GM12878 (cell line): ENCODE measurements at regions not wholly inside any gene's neighbourhood (a gene's known extent, or its start where the extent isn't known, plus 50 kb on each side); places are given as distances from the start of the nearest gene placed in this dataset.

Experiments
- ATAC-seq: fragments of 200-7000 bp; cut with Tn5 transposase; 3 replicates; pipeline ENCODE4 v1.9.1; 2020; ENCODE audit warnings: mild to moderate bottlenecking, moderate library complexity
- BruUV-seq: library from RNA; stranded (reverse); fragments of 400-500 nt; replicated peaks from 2 replicates; lab custom pipeline; 2021; lab: Mats Ljungman, UMichigan
- CTCF ChIA-PET: fragments of 300-600 bp; sonication (Branson Sonifier 250); formaldehyde crosslinking; extraction: SDS; loops from one replicate; lab custom pipeline; 2021; ENCODE audit warnings: inconsistent platforms; lab: Yijun Ruan, JAX
- POLR2A ChIA-PET: fragments of 350-600 bp; formaldehyde crosslinking; extraction: SDS; loops from one replicate; lab custom pipeline; 2021; ENCODE audit warnings: inconsistent platforms; lab: Charles Lee
- RAD21 ChIA-PET: fragments of 300-600 bp; sonication (Branson Sonifier 250); formaldehyde crosslinking; loops from one replicate; lab custom pipeline; 2023; ENCODE audit warnings: antibody characterized with exemption; ENCODE audit not compliant: unreplicated experiment; lab: Charles Lee
- SMC1A ChIA-PET: fragments of 300-600 bp; sonication (Branson Sonifier 250); formaldehyde crosslinking; loops from one replicate; lab custom pipeline; 2023; ENCODE audit not compliant: unreplicated experiment, uncharacterized antibody; lab: Charles Lee
- DNase-seq: peaks from one replicate; pipeline ENCODE4 v3.0.0-alpha.2; 2011; ENCODE audit warnings: low read depth, low spot score
- FAIRE-seq: peaks from 3 replicates; lab custom pipeline; 2011; peaks lifted over from hg19 to GRCh38; lab: Jason Lieb, UNC
- H2AFZ ChIP-seq: 2 replicates; pipeline ENCODE4 v1.6.0; 2011; ENCODE audit warnings: low read depth, low read length, control low read depth; ENCODE audit not compliant: control insufficient read depth
- H3K27ac ChIP-seq: 2 replicates; pipeline ENCODE4 v1.5.1; 2011; ENCODE audit warnings: control low read depth; ENCODE audit not compliant: control insufficient read depth, insufficient read depth
- H3K27me3 ChIP-seq, 2 experiments: replicated peaks in 1 of 2; 2 replicates each; pipeline versions ENCODE4 v1.6.0 to v1.6.1; 2011; ENCODE audit warnings: low read length in 1 of 2; ENCODE audit not compliant: control insufficient read depth in 2 of 2, insufficient read depth in 2 of 2
- H3K36me3 ChIP-seq, 2 experiments: 2 replicates each; pipeline ENCODE4 v1.5.1; 2011; ENCODE audit warnings: low read length in 1 of 2; ENCODE audit not compliant: control insufficient read depth in 2 of 2, insufficient read depth in 2 of 2
- H3K4me1 ChIP-seq: 2 replicates; pipeline ENCODE4 v1.6.1; 2011; ENCODE audit warnings: mild to moderate bottlenecking, low read length, moderate library complexity, mixed read lengths; ENCODE audit not compliant: control insufficient read depth, insufficient read depth
- H3K4me2 ChIP-seq: 2 replicates; pipeline ENCODE4 v1.6.0; 2011; ENCODE audit warnings: control low read depth; ENCODE audit not compliant: control insufficient read depth, insufficient read depth
- H3K4me3 ChIP-seq: fragments of 200-600 bp; sonication (generic); 2 replicates; pipeline ENCODE4 v1.5.1; 2016
- H3K79me2 ChIP-seq: 2 replicates; pipeline ENCODE4 v1.6.0; 2011; ENCODE audit warnings: low read length; ENCODE audit not compliant: control insufficient read depth, insufficient read depth
- H3K9ac ChIP-seq: 2 replicates; pipeline ENCODE4 v1.8.0; 2011; ENCODE audit warnings: low read length, control low read depth, mixed read lengths; ENCODE audit not compliant: control insufficient read depth, insufficient read depth
- H3K9me3 ChIP-seq: replicated peaks from 3 replicates; pipeline ENCODE4 v1.5.1; 2011; ENCODE audit warnings: mild to moderate bottlenecking, low read length; ENCODE audit not compliant: control insufficient read depth, insufficient read depth
- H4K20me1 ChIP-seq: 2 replicates; pipeline ENCODE4 v1.6.0; 2011; ENCODE audit not compliant: control insufficient read depth, insufficient read depth
- DPF2 ChIP-seq: fragments of 450-650 bp; IDR thresholded peaks from 2 replicates; pipeline ENCODE4 v1.6.1; 2017; ENCODE audit warnings: mild to moderate bottlenecking
- EED ChIP-seq: sonication (generic); IDR thresholded peaks from 2 replicates; pipeline ENCODE4 v1.6.1; 2016; ENCODE audit warnings: antibody characterized with exemption, low read depth
- ETV6 ChIP-seq, 2 experiments: fragments of 450-650 bp in 1 of 2; IDR thresholded peaks in 1 of 2; conservative IDR thresholded peaks in 1 of 2; 2 replicates each; pipeline ENCODE4 v1.6.1; 2014; ENCODE audit warnings: antibody characterized with exemption in 1 of 2, borderline replicate concordance in 1 of 2, low read depth in 1 of 2, mild to moderate bottlenecking in 1 of 2, moderate library complexity in 1 of 2
- FOXM1 ChIP-seq: IDR thresholded peaks from 2 replicates; pipeline ENCODE4 v1.6.1; 2012; ENCODE audit warnings: low read depth, mild to moderate bottlenecking, inconsistent platforms, low read length, moderate library complexity
- HDAC2 ChIP-seq: fragments of 200-600 bp; sonication (generic); IDR thresholded peaks from 2 replicates; pipeline ENCODE4 v1.6.1; 2017
- IRF3 ChIP-seq: fragments of 450-650 bp; IDR thresholded peaks from 2 replicates; pipeline ENCODE4 v1.6.1; 2014; ENCODE audit warnings: mild to moderate bottlenecking
- JUNB ChIP-seq: IDR thresholded peaks from 2 replicates; pipeline ENCODE4 v1.6.1; 2016; ENCODE audit warnings: antibody characterized with exemption, mild to moderate bottlenecking
- MAX ChIP-seq: IDR thresholded peaks from 2 replicates; pipeline ENCODE4 v1.6.1; 2012; ENCODE audit warnings: low read depth, low read length, improper control_type of control experiment
- POLR2AphosphoS5 ChIP-seq: IDR thresholded peaks from 2 replicates; pipeline ENCODE4 v1.6.1; 2011; ENCODE audit warnings: mild to moderate bottlenecking, low read length, inconsistent platforms
- RAD51 ChIP-seq: fragments of 450-650 bp; IDR thresholded peaks from 2 replicates; pipeline ENCODE4 v1.6.1; 2016; ENCODE audit warnings: moderate library complexity, mild to moderate bottlenecking, inconsistent platforms
- RUNX3 ChIP-seq: IDR thresholded peaks from 2 replicates; pipeline ENCODE4 v1.6.1; 2012; ENCODE audit warnings: low read length, inconsistent platforms
- WGBS: methylation state at CpG from one replicate; pipeline ENCODE4 v1.1.6; 2016; ENCODE audit warnings: low lambda C conversion rate; ENCODE audit not compliant: insufficient replicate concordance, insufficient coverage; ENCODE audit errors: missing lambda C conversion rate; 5-methylcytosine and 5-hydroxymethylcytosine counted together
- in situ Hi-C: fragments of 300-500 bp; cut with MboI; formaldehyde crosslinking; loops from 9 replicates; pipeline ENCODE4 v1.14.3; 2018; ENCODE audit warnings: mixed read lengths
- intact Hi-C: fragments of 100-400 bp; cut with micrococcal nuclease; formaldehyde crosslinking; loops from one replicate; pipeline ENCODE4 v1.14.2; 2022; ENCODE audit not compliant: unreplicated experiment
- TF ChIP-seq, protein P1 (sequence below): IDR thresholded peaks from 2 replicates; pipeline ENCODE4 v1.6.1; 2011; ENCODE audit warnings: mild to moderate bottlenecking, low read depth, low read length, moderate library complexity; ENCODE audit not compliant: insufficient replicate concordance
- TF ChIP-seq, protein P2 (sequence below): fragments of 450-650 bp; IDR thresholded peaks from 2 replicates; pipeline ENCODE4 v1.6.1; 2018; ENCODE audit warnings: mild to moderate bottlenecking, low read depth, moderate library complexity; ENCODE audit not compliant: partially characterized antibody
- TF ChIP-seq, protein P3 (sequence below): IDR thresholded peaks from 2 replicates; pipeline ENCODE4 v1.6.1; 2012; ENCODE audit warnings: mild to moderate bottlenecking, low read depth, low read length

- TF ChIP-seq RAD51 = no peak
- TF ChIP-seq, protein P1, sequence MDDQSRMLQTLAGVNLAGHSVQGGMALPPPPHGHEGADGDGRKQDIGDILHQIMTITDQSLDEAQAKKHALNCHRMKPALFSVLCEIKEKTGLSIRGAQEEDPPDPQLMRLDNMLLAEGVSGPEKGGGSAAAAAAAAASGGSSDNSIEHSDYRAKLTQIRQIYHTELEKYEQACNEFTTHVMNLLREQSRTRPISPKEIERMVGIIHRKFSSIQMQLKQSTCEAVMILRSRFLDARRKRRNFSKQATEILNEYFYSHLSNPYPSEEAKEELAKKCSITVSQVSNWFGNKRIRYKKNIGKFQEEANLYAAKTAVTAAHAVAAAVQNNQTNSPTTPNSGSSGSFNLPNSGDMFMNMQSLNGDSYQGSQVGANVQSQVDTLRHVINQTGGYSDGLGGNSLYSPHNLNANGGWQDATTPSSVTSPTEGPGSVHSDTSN = no peak
- no peak for TF ChIP-seq EED
These were observed 147.3 kb downstream of the PCDH7 start (continued) for GRCh38 chr4:30867427-30867826.

- no TSS peak for BruUV-seq
- H3K9ac ChIP-seq = no peak overlapping the region
- DNase-seq (no peak), FAIRE-seq (no peak), ATAC-seq (no peak)
- H3K4me3 ChIP-seq = no peak overlapping the region
- no peaks in the 10 kb centered on the region for H3K79me2 ChIP-seq
- CTCF ChIA-PET = no interaction called here
- no peak overlapping the region for H3K4me2 ChIP-seq
- WGBS = 12% methylated on average over 5 of the region's 5 CpGs
- no peaks in the 10 kb centered on the region for H3K9me3 ChIP-seq
- POLR2A ChIA-PET = no interaction called here
- RAD21 ChIA-PET = no interaction called here
- no peaks in the 10 kb centered on the region for H3K4me1 ChIP-seq
- no peak overlapping the region for H3K27ac ChIP-seq
- intact Hi-C loops = no loop called here
- H4K20me1 ChIP-seq = no peaks in the 10 kb centered on the region
- H3K36me3 ChIP-seq = no peaks in the 10 kb centered on the region
- H2AFZ ChIP-seq = no peak overlapping the region
- H3K27me3 ChIP-seq = no peaks in the 10 kb centered on the region
- in situ Hi-C loops = no loop called here
- SMC1A ChIA-PET = no interaction called here
- TF ChIP-seq, protein P2, sequence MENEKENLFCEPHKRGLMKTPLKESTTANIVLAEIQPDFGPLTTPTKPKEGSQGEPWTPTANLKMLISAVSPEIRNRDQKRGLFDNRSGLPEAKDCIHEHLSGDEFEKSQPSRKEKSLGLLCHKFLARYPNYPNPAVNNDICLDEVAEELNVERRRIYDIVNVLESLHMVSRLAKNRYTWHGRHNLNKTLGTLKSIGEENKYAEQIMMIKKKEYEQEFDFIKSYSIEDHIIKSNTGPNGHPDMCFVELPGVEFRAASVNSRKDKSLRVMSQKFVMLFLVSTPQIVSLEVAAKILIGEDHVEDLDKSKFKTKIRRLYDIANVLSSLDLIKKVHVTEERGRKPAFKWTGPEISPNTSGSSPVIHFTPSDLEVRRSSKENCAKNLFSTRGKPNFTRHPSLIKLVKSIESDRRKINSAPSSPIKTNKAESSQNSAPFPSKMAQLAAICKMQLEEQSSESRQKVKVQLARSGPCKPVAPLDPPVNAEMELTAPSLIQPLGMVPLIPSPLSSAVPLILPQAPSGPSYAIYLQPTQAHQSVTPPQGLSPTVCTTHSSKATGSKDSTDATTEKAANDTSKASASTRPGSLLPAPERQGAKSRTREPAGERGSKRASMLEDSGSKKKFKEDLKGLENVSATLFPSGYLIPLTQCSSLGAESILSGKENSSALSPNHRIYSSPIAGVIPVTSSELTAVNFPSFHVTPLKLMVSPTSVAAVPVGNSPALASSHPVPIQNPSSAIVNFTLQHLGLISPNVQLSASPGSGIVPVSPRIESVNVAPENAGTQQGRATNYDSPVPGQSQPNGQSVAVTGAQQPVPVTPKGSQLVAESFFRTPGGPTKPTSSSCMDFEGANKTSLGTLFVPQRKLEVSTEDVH = no peak
- TF ChIP-seq FOXM1 (no peak), IRF3 (no peak), JUNB (no peak), DPF2 (no peak), POLR2AphosphoS5 (no peak), RUNX3 (no peak), HDAC2 (no peak), MAX (no peak), ETV6 (conservative IDR thresholded peaks at IDR 0.05 in 1 of 2, IDR thresholded peaks at IDR 0.05 in 1 of 2; ENCODE audit: borderline replicate concordance in 1 of 2, low read depth in 1 of 2) (no peak)
- TF ChIP-seq, protein P3, sequence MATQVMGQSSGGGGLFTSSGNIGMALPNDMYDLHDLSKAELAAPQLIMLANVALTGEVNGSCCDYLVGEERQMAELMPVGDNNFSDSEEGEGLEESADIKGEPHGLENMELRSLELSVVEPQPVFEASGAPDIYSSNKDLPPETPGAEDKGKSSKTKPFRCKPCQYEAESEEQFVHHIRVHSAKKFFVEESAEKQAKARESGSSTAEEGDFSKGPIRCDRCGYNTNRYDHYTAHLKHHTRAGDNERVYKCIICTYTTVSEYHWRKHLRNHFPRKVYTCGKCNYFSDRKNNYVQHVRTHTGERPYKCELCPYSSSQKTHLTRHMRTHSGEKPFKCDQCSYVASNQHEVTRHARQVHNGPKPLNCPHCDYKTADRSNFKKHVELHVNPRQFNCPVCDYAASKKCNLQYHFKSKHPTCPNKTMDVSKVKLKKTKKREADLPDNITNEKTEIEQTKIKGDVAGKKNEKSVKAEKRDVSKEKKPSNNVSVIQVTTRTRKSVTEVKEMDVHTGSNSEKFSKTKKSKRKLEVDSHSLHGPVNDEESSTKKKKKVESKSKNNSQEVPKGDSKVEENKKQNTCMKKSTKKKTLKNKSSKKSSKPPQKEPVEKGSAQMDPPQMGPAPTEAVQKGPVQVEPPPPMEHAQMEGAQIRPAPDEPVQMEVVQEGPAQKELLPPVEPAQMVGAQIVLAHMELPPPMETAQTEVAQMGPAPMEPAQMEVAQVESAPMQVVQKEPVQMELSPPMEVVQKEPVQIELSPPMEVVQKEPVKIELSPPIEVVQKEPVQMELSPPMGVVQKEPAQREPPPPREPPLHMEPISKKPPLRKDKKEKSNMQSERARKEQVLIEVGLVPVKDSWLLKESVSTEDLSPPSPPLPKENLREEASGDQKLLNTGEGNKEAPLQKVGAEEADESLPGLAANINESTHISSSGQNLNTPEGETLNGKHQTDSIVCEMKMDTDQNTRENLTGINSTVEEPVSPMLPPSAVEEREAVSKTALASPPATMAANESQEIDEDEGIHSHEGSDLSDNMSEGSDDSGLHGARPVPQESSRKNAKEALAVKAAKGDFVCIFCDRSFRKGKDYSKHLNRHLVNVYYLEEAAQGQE = no peak
These were observed 148.1 kb downstream of the PCDH7 start for GRCh38 chr4:30868111-30868895.
